ENCODE measurements at regions not wholly inside any gene's neighbourhood (a gene's known extent, or its start where the extent isn't known, plus 50 kb on each side); places are given as distances from the start of the nearest gene placed in this dataset.

DNA sequence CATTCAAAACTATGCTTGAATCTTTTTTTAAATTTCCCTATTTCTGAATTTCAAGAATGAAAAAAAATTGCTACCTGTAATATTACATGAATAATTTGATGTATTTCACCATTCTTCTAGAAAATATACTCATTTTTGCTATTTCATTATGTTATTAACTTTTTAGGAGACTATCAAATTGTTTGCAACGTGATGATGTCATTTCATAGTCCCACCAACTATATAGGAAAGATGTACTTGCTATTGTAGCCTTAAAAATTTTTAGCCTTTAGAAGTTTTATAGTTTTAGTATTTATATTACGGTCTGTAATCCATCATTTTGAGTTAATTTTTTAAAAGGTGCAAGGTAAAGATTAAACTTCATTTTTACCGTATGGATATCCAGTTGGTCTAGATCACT, 81.4 kb upstream of the AHI1 start:
- no peaks in the 10 kb centered on the region for H3K36me3 ChIP-seq
- ATAC-seq = no peak
- no peak for FAIRE-seq
- no peaks in the 10 kb centered on the region for H3K9me3 ChIP-seq
- WGBS, 2 donors = 95% methylated on average over 3 of the region's 3 CpGs
- H3K27me3 ChIP-seq = no peaks in the 10 kb centered on the region
- H3K4me3 ChIP-seq = no peak overlapping the region
- intact Hi-C loops (cut with DNase I) = no loop called here
- TF ChIP-seq, protein P1, sequence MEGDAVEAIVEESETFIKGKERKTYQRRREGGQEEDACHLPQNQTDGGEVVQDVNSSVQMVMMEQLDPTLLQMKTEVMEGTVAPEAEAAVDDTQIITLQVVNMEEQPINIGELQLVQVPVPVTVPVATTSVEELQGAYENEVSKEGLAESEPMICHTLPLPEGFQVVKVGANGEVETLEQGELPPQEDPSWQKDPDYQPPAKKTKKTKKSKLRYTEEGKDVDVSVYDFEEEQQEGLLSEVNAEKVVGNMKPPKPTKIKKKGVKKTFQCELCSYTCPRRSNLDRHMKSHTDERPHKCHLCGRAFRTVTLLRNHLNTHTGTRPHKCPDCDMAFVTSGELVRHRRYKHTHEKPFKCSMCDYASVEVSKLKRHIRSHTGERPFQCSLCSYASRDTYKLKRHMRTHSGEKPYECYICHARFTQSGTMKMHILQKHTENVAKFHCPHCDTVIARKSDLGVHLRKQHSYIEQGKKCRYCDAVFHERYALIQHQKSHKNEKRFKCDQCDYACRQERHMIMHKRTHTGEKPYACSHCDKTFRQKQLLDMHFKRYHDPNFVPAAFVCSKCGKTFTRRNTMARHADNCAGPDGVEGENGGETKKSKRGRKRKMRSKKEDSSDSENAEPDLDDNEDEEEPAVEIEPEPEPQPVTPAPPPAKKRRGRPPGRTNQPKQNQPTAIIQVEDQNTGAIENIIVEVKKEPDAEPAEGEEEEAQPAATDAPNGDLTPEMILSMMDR (IDR thresholded peaks at IDR 0.05) = no peak
- H3K4me1 ChIP-seq = peaks cover 0 to 6% (median 3%) of the 10 kb centered on the region in 3 donors
- H3K27ac ChIP-seq = no peak overlapping the region
- no peak for DNase-seq

- H3K4me1 ChIP-seq = peaks cover 0 to 6% (median 3%) of the 10 kb centered on the region in 3 donors
- no peak for ATAC-seq
- 86 to 93% methylated on average over 3 of the region's 3 CpGs for WGBS, 2 donors
- intact Hi-C loops (cut with DNase I) = no loop called here
- H3K27ac ChIP-seq = no peak overlapping the region
- FAIRE-seq = no peak
- H3K27me3 ChIP-seq = no peaks in the 10 kb centered on the region
- no peaks in the 10 kb centered on the region for H3K36me3 ChIP-seq
- no peak overlapping the region for H3K4me3 ChIP-seq
- DNase-seq = no peak
- TF ChIP-seq, protein P1 (IDR thresholded peaks at IDR 0.05) = no peak
- no peaks in the 10 kb centered on the region for H3K9me3 ChIP-seq
Measured at GRCh38 chr6:135581211-135581610, 83.7 kb upstream of the AHI1 start.

GRCh38 chr6:135583256-135583761, 85.8 kb upstream of the AHI1 start:
- DNase-seq = no peak
- 64 to 69% methylated on average over 1 of the region's 1 CpG for WGBS, 2 donors
- H3K4me1 ChIP-seq = peaks cover 0 to 2% (median 0%) of the 10 kb centered on the region in 3 donors
- FAIRE-seq = no peak
- no peak overlapping the region for H3K27ac ChIP-seq
- no peaks in the 10 kb centered on the region for H3K9me3 ChIP-seq
- no peak overlapping the region for H3K4me3 ChIP-seq
- TF ChIP-seq, protein P1 (IDR thresholded peaks at IDR 0.05) = no peak
- no peaks in the 10 kb centered on the region for H3K27me3 ChIP-seq
- no peaks in the 10 kb centered on the region for H3K36me3 ChIP-seq
- intact Hi-C loops (cut with DNase I) = no loop called here
- no peak for ATAC-seq

- H3K27ac ChIP-seq = no peak overlapping the region
- 44 to 52% methylated on average over 2 of the region's 2 CpGs for WGBS, 2 donors
- no peak for FAIRE-seq
- H3K4me3 ChIP-seq = no peak overlapping the region
- no peaks in the 10 kb centered on the region for H3K4me1 ChIP-seq
- ATAC-seq = no peak
- TF ChIP-seq, protein P1 (IDR thresholded peaks at IDR 0.05) = no peak
- intact Hi-C loops (cut with DNase I) = no loop called here
- H3K9me3 ChIP-seq = no peaks in the 10 kb centered on the region
- no peaks in the 10 kb centered on the region for H3K36me3 ChIP-seq
- no peaks in the 10 kb centered on the region for H3K27me3 ChIP-seq
- DNase-seq = no peak
Measured at GRCh38 chr6:135586388-135586787, 88.8 kb upstream of the AHI1 start.

- WGBS, 2 donors = 78 to 80% methylated on average over 4 of the region's 4 CpGs
- no peaks in the 10 kb centered on the region for H3K36me3 ChIP-seq
- no peak overlapping the region for H3K27ac ChIP-seq
- intact Hi-C loops (cut with DNase I) = no loop called here
- H3K4me3 ChIP-seq = no peak overlapping the region
- TF ChIP-seq, protein P1 (IDR thresholded peaks at IDR 0.05) = no peak
- H3K4me1 ChIP-seq = no peaks in the 10 kb centered on the region
- no peak for FAIRE-seq
- no peaks in the 10 kb centered on the region for H3K9me3 ChIP-seq
- ATAC-seq = no peak
- no peak for DNase-seq
- H3K27me3 ChIP-seq = no peaks in the 10 kb centered on the region
Measured at GRCh38 chr6:135586844-135587243, 89.3 kb upstream of the AHI1 start.
